Activated CD4-positive, alpha-beta memory T cell treated with anti-CD3 and anti-CD28 coated beads for 36 hours (primary cell): ENCODE measurements at regions not wholly inside any gene's neighbourhood (a gene's known extent, or its start where the extent isn't known, plus 50 kb on each side); places are given as distances from the start of the nearest gene placed in this dataset.

Source experiments
- CTCF ChIA-PET: fragments of 350-600 bp; sonication (Branson Sonifier 250); formaldehyde crosslinking; loops from one replicate; lab custom pipeline; 2021; ENCODE audit warnings: antibody characterized with exemption, inconsistent platforms; lab: Charles Lee
- POLR2A ChIA-PET: fragments of 350-600 bp; sonication (Branson Sonifier 250); formaldehyde crosslinking; loops from one replicate; lab custom pipeline; 2021; ENCODE audit warnings: antibody characterized with exemption; lab: Charles Lee
- DNase-seq: peaks from one replicate; pipeline ENCODE4 v3.0.0-alpha.2; 2020
- H3K27ac Mint-ChIP-seq: one replicate; pipeline ENCODE4 v1.8.0; 2021; ENCODE audit warnings: mixed read lengths
- H3K27me3 Mint-ChIP-seq: one replicate; pipeline ENCODE4 v1.8.0; 2021; ENCODE audit warnings: mixed read lengths
- H3K36me3 Mint-ChIP-seq: one replicate; pipeline ENCODE4 v1.8.0; 2021; ENCODE audit warnings: mixed read lengths
- H3K4me1 Mint-ChIP-seq: one replicate; pipeline ENCODE4 v1.8.0; 2021; ENCODE audit warnings: low read depth, mixed read lengths
- H3K4me3 Mint-ChIP-seq: one replicate; pipeline ENCODE4 v1.8.0; 2021; ENCODE audit warnings: mild to moderate bottlenecking, mixed read lengths
- H3K9me3 Mint-ChIP-seq: one replicate; pipeline ENCODE4 v1.8.0; 2021; ENCODE audit warnings: mixed read lengths
- intact Hi-C: fragments of 100-400 bp; cut with micrococcal nuclease; formaldehyde crosslinking; loops from one replicate; pipeline ENCODE4 v1.15.1; 2023

GRCh38 chr4:8762951-8763735, 108.5 kb downstream of the HMX1 start:
- no peaks in the 10 kb centered on the region for H3K27me3 Mint-ChIP-seq
- no peak overlapping the region for H3K4me3 Mint-ChIP-seq
- POLR2A ChIA-PET: no interaction called here
- CTCF ChIA-PET: no interaction called here
- intact Hi-C loops: no loop called here
- DNase-seq: no peak
- no peaks in the 10 kb centered on the region for H3K9me3 Mint-ChIP-seq
- no peak overlapping the region for H3K27ac Mint-ChIP-seq
- no peaks in the 10 kb centered on the region for H3K4me1 Mint-ChIP-seq
- H3K36me3 Mint-ChIP-seq: no peaks in the 10 kb centered on the region

- intact Hi-C loops: no loop called here
- no peaks in the 10 kb centered on the region for H3K36me3 Mint-ChIP-seq
- H3K4me3 Mint-ChIP-seq: no peak overlapping the region
- no peaks in the 10 kb centered on the region for H3K4me1 Mint-ChIP-seq
- no peak overlapping the region for H3K27ac Mint-ChIP-seq
- no peak for DNase-seq
- ChIA-PET POLR2A (no interaction called here), CTCF (no interaction called here)
- no peaks in the 10 kb centered on the region for H3K9me3 Mint-ChIP-seq
- H3K27me3 Mint-ChIP-seq: no peaks in the 10 kb centered on the region
These were observed 109.3 kb downstream of the HMX1 start for GRCh38 chr4:8762356-8762755.

GRCh38 chr4:8761824-8762205, 109.8 kb downstream of the HMX1 start:
- ChIA-PET POLR2A (no interaction called here), CTCF (no interaction called here)
- H3K4me1 Mint-ChIP-seq: no peaks in the 10 kb centered on the region
- H3K36me3 Mint-ChIP-seq: no peaks in the 10 kb centered on the region
- H3K9me3 Mint-ChIP-seq: no peaks in the 10 kb centered on the region
- intact Hi-C loops: no loop called here
- no peak overlapping the region for H3K4me3 Mint-ChIP-seq
- DNase-seq: no peak
- no peak overlapping the region for H3K27ac Mint-ChIP-seq
- no peaks in the 10 kb centered on the region for H3K27me3 Mint-ChIP-seq

GRCh38 chr4:8761167-8761823, 110.3 kb downstream of the HMX1 start:
- ChIA-PET POLR2A (no interaction called here), CTCF (no interaction called here)
- Mint-ChIP-seq H3K9me3 (no peaks in the 10 kb centered on the region), H3K36me3 (no peaks in the 10 kb centered on the region), H3K27ac (no peak overlapping the region), H3K4me1 (no peaks in the 10 kb centered on the region), H3K4me3 (no peak overlapping the region), H3K27me3 (no peaks in the 10 kb centered on the region)
- no peak for DNase-seq
- intact Hi-C loops: no loop called here

GRCh38 chr4:8760561-8760960, 111.1 kb downstream of the HMX1 start:
- Mint-ChIP-seq H3K9me3 (no peaks in the 10 kb centered on the region), H3K27me3 (no peaks in the 10 kb centered on the region), H3K4me1 (no peaks in the 10 kb centered on the region), H3K27ac (no peak overlapping the region), H3K36me3 (no peaks in the 10 kb centered on the region), H3K4me3 (no peak overlapping the region)
- CTCF ChIA-PET: no interaction called here
- POLR2A ChIA-PET: no interaction called here
- DNase-seq: no peak
- intact Hi-C loops: no loop called here

GRCh38 chr4:8759987-8760386, 111.7 kb downstream of the HMX1 start:
- POLR2A ChIA-PET: no interaction called here
- Mint-ChIP-seq H3K36me3 (no peaks in the 10 kb centered on the region), H3K4me3 (no peak overlapping the region), H3K27ac (no peak overlapping the region), H3K27me3 (no peaks in the 10 kb centered on the region), H3K4me1 (no peaks in the 10 kb centered on the region), H3K9me3 (no peaks in the 10 kb centered on the region)
- CTCF ChIA-PET: no interaction called here
- intact Hi-C loops: no loop called here
- no peak for DNase-seq

GRCh38 chr4:8756816-8757215, 114.8 kb downstream of the HMX1 start:
- DNase-seq: no peak
- Mint-ChIP-seq H3K9me3 (no peaks in the 10 kb centered on the region), H3K4me3 (no peak overlapping the region), H3K27me3 (no peaks in the 10 kb centered on the region), H3K36me3 (no peaks in the 10 kb centered on the region), H3K27ac (no peak overlapping the region), H3K4me1 (no peaks in the 10 kb centered on the region)
- intact Hi-C loops: no loop called here
- ChIA-PET CTCF (no interaction called here), POLR2A (no interaction called here)

GRCh38 chr4:8754634-8755589, 116.7 kb downstream of the HMX1 start:
- POLR2A ChIA-PET: no interaction called here
- no peaks in the 10 kb centered on the region for H3K9me3 Mint-ChIP-seq
- intact Hi-C loops: no loop called here
- DNase-seq: no peak
- H3K27ac Mint-ChIP-seq: no peak overlapping the region
- H3K36me3 Mint-ChIP-seq: no peaks in the 10 kb centered on the region
- H3K27me3 Mint-ChIP-seq: no peaks in the 10 kb centered on the region
- CTCF ChIA-PET: no interaction called here
- no peaks in the 10 kb centered on the region for H3K4me1 Mint-ChIP-seq
- no peak overlapping the region for H3K4me3 Mint-ChIP-seq

GRCh38 chr4:8748236-8748575, 123.4 kb downstream of the HMX1 start:
- no peaks in the 10 kb centered on the region for H3K4me1 Mint-ChIP-seq
- no peak overlapping the region for H3K27ac Mint-ChIP-seq
- no peak for DNase-seq
- no peak overlapping the region for H3K4me3 Mint-ChIP-seq
- H3K9me3 Mint-ChIP-seq: peaks cover 8% of the 10 kb centered on the region
- intact Hi-C loops: no loop called here
- ChIA-PET POLR2A (no interaction called here), CTCF (no interaction called here)
- no peaks in the 10 kb centered on the region for H3K36me3 Mint-ChIP-seq
- no peaks in the 10 kb centered on the region for H3K27me3 Mint-ChIP-seq

GRCh38 chr4:8747467-8748235, 124.0 kb downstream of the HMX1 start:
- peaks cover 8% of the 10 kb centered on the region for H3K9me3 Mint-ChIP-seq
- intact Hi-C loops: no loop called here
- no peak overlapping the region for H3K4me3 Mint-ChIP-seq
- H3K36me3 Mint-ChIP-seq: no peaks in the 10 kb centered on the region
- DNase-seq: no peak
- H3K27ac Mint-ChIP-seq: no peak overlapping the region
- ChIA-PET CTCF (no interaction called here), POLR2A (no interaction called here)
- no peaks in the 10 kb centered on the region for H3K4me1 Mint-ChIP-seq
- H3K27me3 Mint-ChIP-seq: no peaks in the 10 kb centered on the region

GRCh38 chr4:8746523-8747466, 124.8 kb downstream of the HMX1 start:
- no peak overlapping the region for H3K27ac Mint-ChIP-seq
- intact Hi-C loops: no loop called here
- H3K9me3 Mint-ChIP-seq: peaks cover 8% of the 10 kb centered on the region
- H3K4me3 Mint-ChIP-seq: no peak overlapping the region
- ChIA-PET POLR2A (no interaction called here), CTCF (no interaction called here)
- no peaks in the 10 kb centered on the region for H3K36me3 Mint-ChIP-seq
- no peaks in the 10 kb centered on the region for H3K27me3 Mint-ChIP-seq
- peak; percentile 3 for DNase-seq
- H3K4me1 Mint-ChIP-seq: no peaks in the 10 kb centered on the region
